ENCODE measurements at regions not wholly inside any gene's neighbourhood (a gene's known extent, or its start where the extent isn't known, plus 50 kb on each side); places are given as distances from the start of the nearest gene placed in this dataset.
"Not testable (repeated sequence)": the region's sequence is repeated elsewhere in the genome, so short reads cannot be mapped to it uniquely, and the experiment has no call there.

DNA sequence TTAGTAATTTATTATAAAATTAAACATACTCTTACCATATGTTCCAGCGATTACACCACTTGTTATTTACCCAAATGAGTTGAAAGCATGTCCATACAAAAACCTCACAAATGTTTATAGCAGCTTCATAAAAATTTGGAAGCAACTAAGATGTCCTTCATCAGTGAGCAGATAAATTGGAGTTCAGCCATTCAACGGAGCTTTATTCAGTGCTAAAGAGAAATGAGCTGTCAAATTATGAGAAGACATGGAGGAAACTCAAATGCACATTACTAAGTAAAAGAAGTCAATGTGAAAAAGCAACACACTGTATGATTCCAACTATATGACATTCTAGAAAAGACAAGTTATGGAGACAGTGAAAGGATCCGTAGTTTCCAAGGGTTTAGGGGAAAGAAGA, 606.7 kb upstream of the TMPRSS15 start:
- no peak for DNase-seq (ENCODE audit: low spot score)
- in situ Hi-C loops (cut with HindIII; ENCODE audit: low sequenced_read_pairs): no loop called here

DNA sequence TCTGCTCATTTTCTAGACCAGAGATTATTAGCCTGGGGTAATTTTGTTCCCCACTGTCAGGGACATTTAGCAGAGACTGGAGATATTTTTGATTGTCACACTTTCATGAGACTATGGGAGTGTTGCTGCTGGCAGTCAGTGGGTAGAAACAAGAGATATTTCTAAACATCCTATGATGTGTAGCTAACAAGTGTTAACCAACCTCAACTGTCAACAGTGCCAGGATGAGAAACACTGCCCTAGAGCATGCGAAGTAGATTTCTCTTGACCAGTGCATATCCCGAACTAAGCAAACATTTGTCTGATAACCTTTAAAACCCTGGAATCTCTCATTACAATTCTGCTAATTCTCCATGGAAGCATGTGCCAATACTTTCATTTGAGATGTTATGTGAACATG, 607.4 kb upstream of the TMPRSS15 start:
- DNase-seq (ENCODE audit: low spot score): no peak
- in situ Hi-C loops (cut with HindIII; ENCODE audit: low sequenced_read_pairs): no loop called here

DNA sequence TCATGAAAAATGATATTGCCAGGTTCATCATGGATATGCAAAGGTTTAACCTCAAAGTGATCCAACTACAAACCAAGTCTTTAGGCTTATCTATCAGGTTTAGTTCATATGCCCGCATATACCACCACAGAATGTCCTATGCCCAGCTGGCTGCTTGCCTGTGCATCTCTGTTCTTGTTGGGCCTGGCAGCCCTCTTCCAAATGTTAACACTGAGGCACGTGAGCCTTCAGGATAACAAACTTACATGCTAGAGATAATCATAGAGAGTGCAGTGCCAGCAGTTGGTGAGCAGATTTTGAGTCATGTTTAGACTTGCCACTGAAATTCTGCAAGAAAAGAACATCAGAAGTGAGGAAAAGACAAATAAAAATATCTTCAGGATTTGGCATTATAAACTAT, 607.9 kb upstream of the TMPRSS15 start:
- DNase-seq (ENCODE audit: low spot score): no peak
- in situ Hi-C loops (cut with HindIII; ENCODE audit: low sequenced_read_pairs): no loop called here

DNA sequence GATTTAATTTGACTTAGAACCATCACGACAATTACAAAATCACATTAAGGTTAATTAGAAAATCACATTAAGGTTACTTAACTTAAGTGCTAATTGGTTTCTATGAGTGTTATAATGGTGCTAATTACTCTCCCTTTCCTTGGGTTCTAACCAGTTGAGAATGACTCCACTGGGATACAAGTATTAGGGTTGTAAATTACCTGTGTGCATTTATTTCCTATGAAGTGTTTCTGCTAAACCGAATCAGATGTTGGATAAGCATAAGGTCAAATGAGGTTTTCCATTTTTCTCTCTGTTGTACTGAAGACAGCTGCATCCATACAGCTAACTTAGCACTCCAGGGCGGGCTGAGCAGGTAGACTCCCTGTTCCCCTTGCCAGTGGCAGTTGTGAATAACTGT, 610.3 kb upstream of the TMPRSS15 start:
- in situ Hi-C loops (cut with HindIII; ENCODE audit: low sequenced_read_pairs): no loop called here
- DNase-seq (ENCODE audit: low spot score): peak; percentile 36

DNA sequence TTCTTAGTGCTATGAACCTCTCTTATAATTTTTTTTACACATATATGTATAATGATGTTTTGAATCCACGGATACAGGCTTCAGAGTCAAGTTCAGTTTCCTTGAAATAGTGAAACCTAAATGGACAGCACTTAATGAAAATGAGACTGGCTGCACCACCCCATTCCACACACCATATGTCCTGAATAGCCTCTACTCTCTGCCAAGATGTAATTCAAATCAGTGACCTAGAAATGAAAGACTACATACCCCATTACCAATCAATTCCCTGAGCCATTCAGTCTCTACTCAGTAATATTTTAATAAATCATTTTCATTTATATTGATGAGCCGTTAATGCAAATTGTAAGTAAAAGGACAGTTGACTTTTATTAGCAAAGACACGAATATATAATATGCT, 614.9 kb upstream of the TMPRSS15 start:
- in situ Hi-C loops (cut with HindIII; ENCODE audit: low sequenced_read_pairs): no loop called here
- peak; percentile 29 for DNase-seq (ENCODE audit: low spot score)

GRCh38 chr21:19022978-19023377, 619.4 kb upstream of the TMPRSS15 start:
- DNase-seq (ENCODE audit: low spot score): no peak
- in situ Hi-C loops (cut with HindIII; ENCODE audit: low sequenced_read_pairs): no loop called here

DNA sequence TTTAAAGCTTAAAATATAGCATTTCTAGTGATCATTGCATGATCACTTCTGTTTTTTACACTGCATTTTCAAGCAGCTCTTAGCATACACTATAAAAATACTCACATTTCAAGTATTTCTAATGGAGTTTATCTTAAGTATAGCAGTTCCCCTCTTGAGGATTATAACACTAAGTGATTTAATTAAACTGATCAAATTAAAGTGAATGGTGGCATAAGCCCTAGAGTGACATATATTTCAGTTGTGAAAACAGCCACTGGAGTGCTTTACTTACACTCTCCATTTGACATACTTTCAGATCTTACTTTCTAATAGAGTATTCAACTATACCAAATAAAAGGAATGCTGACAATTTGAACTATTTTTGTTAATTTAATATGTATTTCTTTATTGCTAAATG, 623.3 kb upstream of the TMPRSS15 start:
- in situ Hi-C loops (cut with HindIII; ENCODE audit: low sequenced_read_pairs): no loop called here
- no peak for DNase-seq (ENCODE audit: low spot score)

DNA sequence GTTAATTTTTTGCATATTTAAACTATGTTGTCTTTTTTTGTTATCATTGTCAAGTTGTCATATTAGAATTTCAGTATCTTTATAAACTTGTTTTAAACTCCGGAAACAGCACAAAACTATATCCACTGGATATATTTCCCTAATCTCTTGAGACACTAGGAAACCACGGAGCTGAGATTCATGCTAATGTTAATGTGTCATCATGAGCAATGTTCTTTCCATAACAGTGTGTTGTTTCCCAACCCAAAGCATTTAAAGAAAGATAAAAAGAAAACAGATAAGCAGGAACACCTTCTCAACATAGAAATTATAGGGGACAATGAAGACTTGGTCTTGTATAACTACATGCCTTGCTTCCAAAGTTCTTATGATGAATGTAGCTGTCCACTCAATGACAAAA, 626.2 kb upstream of the TMPRSS15 start:
- in situ Hi-C loops (cut with HindIII; ENCODE audit: low sequenced_read_pairs): no loop called here
- DNase-seq (ENCODE audit: low spot score): no peak

DNA sequence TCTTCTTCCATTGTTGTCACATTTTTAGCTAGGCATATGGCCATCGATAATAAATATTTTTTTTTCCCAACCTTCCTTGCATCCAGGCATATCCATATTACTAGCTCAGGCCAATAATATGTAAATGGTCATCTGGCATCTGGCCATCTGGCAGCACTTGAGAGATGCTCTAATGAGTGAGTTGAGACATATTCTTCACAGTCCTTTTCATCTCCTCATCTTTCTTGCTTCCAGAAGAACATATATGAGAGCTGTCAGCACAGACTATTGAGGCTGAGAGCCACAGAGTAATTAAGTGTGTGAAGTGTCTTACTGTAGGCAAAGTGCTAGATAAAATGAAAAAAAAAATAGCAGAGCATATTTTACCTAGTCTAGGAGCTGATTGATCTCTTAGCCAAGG, 628.4 kb upstream of the TMPRSS15 start:
- DNase-seq (ENCODE audit: low spot score): no peak
- in situ Hi-C loops (cut with HindIII; ENCODE audit: low sequenced_read_pairs): no loop called here

DNA sequence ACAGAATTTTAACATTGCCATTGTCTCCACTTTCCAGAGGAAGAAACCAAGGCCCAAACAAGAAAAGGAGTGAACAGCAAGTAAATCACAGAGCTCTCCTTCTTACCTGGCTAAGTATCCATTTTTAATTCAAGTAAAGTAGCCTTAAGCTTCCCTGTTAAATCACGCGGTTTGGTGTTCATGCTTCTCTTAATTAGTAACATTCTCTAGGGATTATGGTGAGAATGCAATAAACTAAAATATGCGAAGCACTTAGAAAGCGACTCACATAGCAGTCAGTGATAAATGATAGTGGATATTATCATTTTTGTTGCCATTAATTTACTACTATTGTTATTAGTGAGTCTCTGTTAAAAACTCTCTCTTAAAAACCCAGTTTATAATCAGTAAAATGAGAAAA, 630.5 kb upstream of the TMPRSS15 start:
- DNase-seq (ENCODE audit: low spot score): peak; percentile 62
- in situ Hi-C loops (cut with HindIII; ENCODE audit: low sequenced_read_pairs): no loop called here

DNA sequence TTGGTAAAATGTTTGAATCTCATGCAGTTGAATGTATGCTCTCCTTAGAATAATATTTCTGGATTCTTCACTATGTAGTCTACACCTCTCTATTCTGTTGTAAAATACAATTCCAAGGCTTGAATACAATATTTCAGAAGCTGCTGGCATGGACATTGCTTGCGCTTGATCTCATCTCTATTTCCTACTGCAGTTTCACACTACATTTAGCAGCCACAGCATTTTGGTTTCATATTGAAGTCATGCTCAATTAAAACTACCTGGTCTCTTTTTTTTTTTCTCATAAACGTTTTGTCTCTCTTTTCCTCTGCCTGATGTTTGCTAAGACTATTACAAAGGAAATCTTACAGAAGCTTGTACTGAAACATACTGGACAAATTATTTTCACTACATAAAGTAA, 631.0 kb upstream of the TMPRSS15 start:
- in situ Hi-C loops (cut with HindIII; ENCODE audit: low sequenced_read_pairs): no loop called here
- DNase-seq (ENCODE audit: low spot score): peak; percentile 39

DNA sequence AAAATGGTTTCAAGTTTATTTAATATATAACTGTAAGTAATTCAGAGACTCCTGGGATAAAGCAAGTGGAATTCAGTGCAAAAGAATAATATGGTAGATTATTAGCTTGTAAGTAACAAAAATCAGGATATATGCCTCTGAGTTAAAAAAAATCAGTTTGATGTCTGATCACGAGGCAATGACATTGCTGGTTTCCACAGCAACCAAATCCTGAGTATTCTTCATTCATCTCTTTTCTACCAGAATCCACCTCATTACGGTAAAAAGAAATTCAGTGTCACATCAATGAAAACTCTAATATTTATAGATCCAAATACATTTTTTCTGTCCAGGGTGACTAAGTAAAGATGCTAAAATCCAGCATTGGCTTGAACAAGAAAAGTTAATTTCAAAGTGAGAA, 642.3 kb upstream of the TMPRSS15 start:
- in situ Hi-C loops (cut with HindIII; ENCODE audit: low sequenced_read_pairs): no loop called here
- DNase-seq (ENCODE audit: low spot score): no peak

DNA sequence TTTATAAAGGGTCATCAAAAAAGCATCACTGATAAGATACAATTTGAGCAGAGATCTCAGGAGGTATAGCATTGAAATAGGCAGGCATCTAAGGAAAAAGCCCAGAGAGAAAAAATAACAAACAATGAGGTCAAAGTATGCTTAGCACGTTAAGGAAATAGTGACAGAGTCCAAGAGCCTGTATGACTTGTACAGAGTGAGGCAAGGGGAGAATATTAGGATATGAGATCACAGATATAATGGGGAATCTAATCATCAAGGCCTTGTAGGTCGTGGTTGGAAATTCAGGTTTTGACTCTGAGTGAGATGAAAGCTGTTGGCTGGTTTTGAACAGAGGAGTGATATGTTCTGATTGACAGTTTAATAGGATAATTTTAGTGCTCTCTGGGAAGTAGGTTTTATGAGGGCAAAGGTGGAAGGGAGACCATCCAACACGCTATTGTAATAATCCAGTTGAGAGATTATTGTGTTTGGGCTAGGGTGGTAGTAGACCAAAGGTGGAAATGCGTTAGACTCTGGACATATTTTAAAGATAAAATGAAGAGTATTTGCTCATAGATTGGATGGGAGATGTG, 644.6 kb upstream of the TMPRSS15 start:
- in situ Hi-C loops (cut with HindIII; ENCODE audit: low sequenced_read_pairs): no loop called here

GRCh38 chr21:19049567-19049966, 646.0 kb upstream of the TMPRSS15 start:
- in situ Hi-C loops (cut with HindIII; ENCODE audit: low sequenced_read_pairs): no loop called here
- peak; percentile 49 for DNase-seq (ENCODE audit: low spot score)

More for the DNA sequence above, 644.6 kb upstream of the TMPRSS15 start:
- peak; percentile 52 for DNase-seq (ENCODE audit: low spot score)

DNA sequence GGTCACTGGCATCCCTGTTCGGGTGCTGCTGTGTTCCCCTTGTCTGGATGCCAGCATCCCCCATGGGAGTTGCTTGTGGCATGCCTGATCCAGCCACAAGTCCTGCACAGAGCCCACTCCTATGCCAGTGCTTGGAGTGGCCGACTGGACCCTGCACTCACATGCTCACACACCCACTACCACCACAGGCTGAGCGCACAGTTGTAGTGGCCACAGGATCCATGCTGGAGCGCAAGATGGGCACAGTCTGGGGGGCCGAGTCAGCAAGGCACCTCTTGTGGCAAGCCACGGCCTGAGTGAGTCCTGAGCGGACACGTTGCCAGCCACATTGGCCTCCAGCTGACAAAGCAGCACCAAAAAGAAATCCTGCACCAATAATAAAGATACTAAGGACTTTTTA, 661.6 kb upstream of the TMPRSS15 start:
- in situ Hi-C loops (cut with HindIII; ENCODE audit: low sequenced_read_pairs): no loop called here

GRCh38 chr21:19076031-19076430, 672.4 kb upstream of the TMPRSS15 start:
- no peak for DNase-seq (ENCODE audit: low spot score)

More for the DNA sequence above, 661.6 kb upstream of the TMPRSS15 start:
- no peak for DNase-seq (ENCODE audit: low spot score)

DNA sequence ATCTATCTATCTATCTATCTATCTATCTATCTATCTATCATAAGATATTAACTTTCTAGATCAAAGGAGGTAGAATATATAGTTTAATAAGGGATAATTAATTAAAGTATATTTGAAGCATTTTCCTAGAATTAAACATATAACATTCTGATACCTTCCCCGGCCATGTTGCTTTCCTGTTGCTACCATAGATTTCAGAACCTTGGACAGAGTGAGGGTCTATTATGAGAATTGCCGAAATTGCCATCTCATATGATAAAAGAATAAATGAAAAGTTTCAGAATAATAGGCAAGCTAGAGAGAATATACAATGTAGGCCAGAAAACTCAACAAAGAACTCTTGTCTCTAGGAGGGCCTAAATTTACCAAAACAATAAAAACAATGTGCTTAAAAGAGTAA, 706.1 kb upstream of the TMPRSS15 start:
- DNase-seq (ENCODE audit: low spot score): no peak
- in situ Hi-C loops (cut with HindIII; ENCODE audit: low sequenced_read_pairs): no loop called here

More at GRCh38 chr21:19076031-19076430, 672.4 kb upstream of the TMPRSS15 start:
- in situ Hi-C loops (cut with HindIII; ENCODE audit: low sequenced_read_pairs): no loop called here

GRCh38 chr21:19119259-19119658, 715.7 kb upstream of the TMPRSS15 start:
- DNase-seq (ENCODE audit: low spot score); in situ Hi-C loops (cut with HindIII; ENCODE audit: low sequenced_read_pairs): not testable (repeated sequence)

DNA sequence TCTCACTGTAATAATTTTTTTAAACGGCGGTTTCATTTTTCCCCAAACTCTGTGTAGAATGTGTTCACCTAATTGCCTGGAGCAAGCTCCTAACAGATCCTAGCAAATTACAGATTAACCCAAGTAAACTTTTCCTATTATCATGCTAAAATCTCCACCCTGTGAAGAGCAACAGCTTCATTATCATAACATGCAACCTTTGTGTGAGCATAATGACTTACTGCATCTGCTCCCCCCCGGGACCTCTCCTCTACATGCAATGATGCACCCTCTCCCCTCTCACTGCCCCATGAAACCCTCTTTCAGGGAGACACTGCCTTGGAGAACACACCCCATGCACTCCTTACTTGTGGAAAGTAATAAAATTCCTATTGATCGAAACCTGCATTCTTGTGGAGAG, 717.0 kb upstream of the TMPRSS15 start:
- DNase-seq (ENCODE audit: low spot score): no peak
- in situ Hi-C loops (cut with HindIII; ENCODE audit: low sequenced_read_pairs): no loop called here

- in situ Hi-C loops (cut with HindIII; ENCODE audit: low sequenced_read_pairs): no loop called here
- DNase-seq (ENCODE audit: low spot score): peak; percentile 81
Observed at GRCh38 chr21:19122356-19122755, 718.8 kb upstream of the TMPRSS15 start.

DNA sequence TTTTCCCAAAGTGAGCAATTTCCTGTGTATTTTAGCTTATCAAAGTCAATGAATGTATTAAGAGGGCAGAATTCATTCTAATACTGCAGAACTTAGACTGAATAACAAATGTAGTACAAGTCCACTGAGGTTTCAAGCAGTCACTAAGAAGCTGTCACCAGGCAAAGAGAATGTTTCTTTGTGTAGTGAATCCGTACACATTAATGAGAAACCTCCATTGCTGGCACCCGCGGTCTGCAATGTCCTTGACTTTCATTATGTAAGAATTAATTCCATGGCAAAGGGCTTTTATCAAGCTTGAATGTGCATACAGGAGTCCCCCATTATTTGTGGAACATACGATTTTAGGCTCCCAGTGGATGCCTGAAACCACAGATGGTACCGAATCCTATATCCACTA, 719.5 kb upstream of the TMPRSS15 start:
- in situ Hi-C loops (cut with HindIII; ENCODE audit: low sequenced_read_pairs): no loop called here
- peak; percentile 65 for DNase-seq (ENCODE audit: low spot score)

DNA sequence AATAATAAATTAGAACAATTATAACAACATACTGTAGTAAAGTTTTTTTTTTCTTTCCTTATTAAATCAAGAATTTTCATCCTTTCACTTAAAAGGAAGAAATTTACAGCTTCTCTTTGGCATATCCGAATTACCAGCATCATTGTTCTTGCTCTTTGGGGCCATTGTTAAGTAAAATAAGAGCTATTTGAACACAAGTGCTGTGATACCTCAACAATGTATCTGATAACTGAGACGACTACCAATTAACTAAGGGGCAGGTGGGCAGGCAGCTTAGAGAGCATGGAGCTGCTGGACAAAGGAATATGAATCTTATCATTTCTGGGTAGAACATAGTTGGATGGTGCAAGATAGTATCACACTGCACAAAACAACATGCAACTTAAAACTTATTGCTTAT, 719.9 kb upstream of the TMPRSS15 start:
- in situ Hi-C loops (cut with HindIII; ENCODE audit: low sequenced_read_pairs): no loop called here
- no peak for DNase-seq (ENCODE audit: low spot score)

Data from G401 (cell line).